Kidney epithelial cell (primary cell): ENCODE measurements at regions not wholly inside any gene's neighbourhood (a gene's known extent, or its start where the extent isn't known, plus 50 kb on each side); places are given as distances from the start of the nearest gene placed in this dataset.

ENCODE experiments used
- DNase-seq: peaks from one replicate; pipeline ENCODE4 v3.0.0-alpha.2; 2010; ENCODE audit warnings: low read depth
- H3K27me3 ChIP-seq: 2 replicates; pipeline ENCODE4 v1.6.0; 2011; ENCODE audit warnings: low read length; ENCODE audit not compliant: control insufficient read depth, insufficient read depth
- H3K36me3 ChIP-seq: 2 replicates; pipeline ENCODE4 v1.5.1; 2011; ENCODE audit warnings: low read length; ENCODE audit not compliant: control insufficient read depth, insufficient read depth
- H3K4me3 ChIP-seq: 2 replicates; pipeline ENCODE4 v1.5.1; 2011; ENCODE audit warnings: low read depth, mild to moderate bottlenecking, control low read depth, low read length
- TF ChIP-seq, protein P1 (sequence below): IDR thresholded peaks from 2 replicates; pipeline ENCODE4 v1.5.1; 2011; ENCODE audit warnings: mild to moderate bottlenecking, moderate library complexity, low read length, control low read depth, inconsistent platforms; ENCODE audit not compliant: insufficient read depth, poor library complexity, severe bottlenecking

GRCh38 chr18:45255197-45255890, 359.9 kb upstream of the SLC14A2 start:
- peak; percentile 42 for DNase-seq
- no peaks in the 10 kb centered on the region for H3K27me3 ChIP-seq
- H3K4me3 ChIP-seq: no peak overlapping the region
- TF ChIP-seq, protein P1, sequence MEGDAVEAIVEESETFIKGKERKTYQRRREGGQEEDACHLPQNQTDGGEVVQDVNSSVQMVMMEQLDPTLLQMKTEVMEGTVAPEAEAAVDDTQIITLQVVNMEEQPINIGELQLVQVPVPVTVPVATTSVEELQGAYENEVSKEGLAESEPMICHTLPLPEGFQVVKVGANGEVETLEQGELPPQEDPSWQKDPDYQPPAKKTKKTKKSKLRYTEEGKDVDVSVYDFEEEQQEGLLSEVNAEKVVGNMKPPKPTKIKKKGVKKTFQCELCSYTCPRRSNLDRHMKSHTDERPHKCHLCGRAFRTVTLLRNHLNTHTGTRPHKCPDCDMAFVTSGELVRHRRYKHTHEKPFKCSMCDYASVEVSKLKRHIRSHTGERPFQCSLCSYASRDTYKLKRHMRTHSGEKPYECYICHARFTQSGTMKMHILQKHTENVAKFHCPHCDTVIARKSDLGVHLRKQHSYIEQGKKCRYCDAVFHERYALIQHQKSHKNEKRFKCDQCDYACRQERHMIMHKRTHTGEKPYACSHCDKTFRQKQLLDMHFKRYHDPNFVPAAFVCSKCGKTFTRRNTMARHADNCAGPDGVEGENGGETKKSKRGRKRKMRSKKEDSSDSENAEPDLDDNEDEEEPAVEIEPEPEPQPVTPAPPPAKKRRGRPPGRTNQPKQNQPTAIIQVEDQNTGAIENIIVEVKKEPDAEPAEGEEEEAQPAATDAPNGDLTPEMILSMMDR: no peak
- no peaks in the 10 kb centered on the region for H3K36me3 ChIP-seq

- no peak overlapping the region for H3K4me3 ChIP-seq
- DNase-seq: no peak
- H3K27me3 ChIP-seq: no peaks in the 10 kb centered on the region
- H3K36me3 ChIP-seq: no peaks in the 10 kb centered on the region
- TF ChIP-seq, protein P1: no peak
Measured at GRCh38 chr18:45260125-45260524, 355.2 kb upstream of the SLC14A2 start.

DNA sequence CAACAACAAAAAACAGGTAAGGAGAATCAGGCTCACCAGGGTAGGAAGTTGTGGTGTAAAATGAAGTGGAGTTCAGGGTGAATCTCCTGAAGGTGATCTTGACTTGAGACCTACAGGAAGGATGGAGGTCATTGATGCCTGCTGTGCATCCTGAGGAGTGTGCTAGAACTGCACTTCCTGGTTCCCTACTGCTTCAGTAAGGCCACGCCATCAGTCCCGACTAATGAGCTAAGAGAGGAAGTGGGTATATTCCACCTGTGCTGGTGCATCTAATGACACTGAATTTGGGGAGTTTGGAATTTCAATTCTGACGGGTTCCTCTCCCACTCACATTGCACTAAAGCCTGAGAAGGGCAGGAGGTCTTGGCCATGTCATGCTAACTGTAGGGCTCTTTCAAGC, 349.3 kb upstream of the SLC14A2 start:
- no peak for DNase-seq
- H3K36me3 ChIP-seq: no peaks in the 10 kb centered on the region
- H3K27me3 ChIP-seq: no peaks in the 10 kb centered on the region
- H3K4me3 ChIP-seq: no peak overlapping the region
- TF ChIP-seq, protein P1: no peak

DNA sequence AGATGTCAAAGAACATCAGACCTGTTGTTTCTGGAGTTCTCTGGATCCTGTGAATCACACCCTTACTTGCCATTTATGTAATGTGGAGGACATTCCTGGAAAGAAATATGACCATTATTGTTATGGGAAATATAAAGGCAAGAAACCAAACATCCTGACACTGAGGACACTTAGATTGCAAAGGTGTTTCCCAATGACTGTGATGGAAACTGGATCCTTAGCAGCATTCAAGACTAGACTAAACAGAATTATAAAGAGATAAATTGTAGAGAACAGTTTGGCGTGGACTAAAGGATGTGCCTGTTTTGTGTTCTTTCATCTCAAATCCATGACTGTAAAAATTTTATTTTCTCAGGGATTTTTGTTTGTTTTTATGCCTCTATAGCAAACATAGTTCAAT, 347.7 kb upstream of the SLC14A2 start:
- DNase-seq: no peak
- H3K36me3 ChIP-seq: no peaks in the 10 kb centered on the region
- no peak overlapping the region for H3K4me3 ChIP-seq
- TF ChIP-seq, protein P1: no peak
- H3K27me3 ChIP-seq: no peaks in the 10 kb centered on the region

GRCh38 chr18:45268583-45268982, 346.7 kb upstream of the SLC14A2 start:
- no peak for DNase-seq
- TF ChIP-seq, protein P1: no peak
- H3K4me3 ChIP-seq: no peak overlapping the region
- no peaks in the 10 kb centered on the region for H3K27me3 ChIP-seq
- H3K36me3 ChIP-seq: no peaks in the 10 kb centered on the region

- H3K4me3 ChIP-seq: no peak overlapping the region
- H3K36me3 ChIP-seq: no peaks in the 10 kb centered on the region
- no peaks in the 10 kb centered on the region for H3K27me3 ChIP-seq
- TF ChIP-seq, protein P1: no peak
- DNase-seq: no peak
Measured at GRCh38 chr18:45270289-45270771, 344.9 kb upstream of the SLC14A2 start.
